Retinal pigment epithelial cell (primary cell): ENCODE measurements at regions not wholly inside any gene's neighbourhood (a gene's known extent, or its start where the extent isn't known, plus 50 kb on each side); places are given as distances from the start of the nearest gene placed in this dataset.

Source experiments
- DNase-seq: peaks from one replicate; pipeline ENCODE4 v3.0.0-alpha.2; 2010; ENCODE audit warnings: low read depth
- H3K4me3 ChIP-seq: 2 replicates; pipeline ENCODE4 v1.5.1; 2011; ENCODE audit warnings: mild to moderate bottlenecking, low read length, control low read depth, moderate library complexity
- TF ChIP-seq, protein P1 (sequence below): conservative IDR thresholded peaks from 2 replicates; pipeline ENCODE4 v1.5.1; 2011; ENCODE audit warnings: low read depth, low read length, control low read depth, inconsistent platforms

DNA sequence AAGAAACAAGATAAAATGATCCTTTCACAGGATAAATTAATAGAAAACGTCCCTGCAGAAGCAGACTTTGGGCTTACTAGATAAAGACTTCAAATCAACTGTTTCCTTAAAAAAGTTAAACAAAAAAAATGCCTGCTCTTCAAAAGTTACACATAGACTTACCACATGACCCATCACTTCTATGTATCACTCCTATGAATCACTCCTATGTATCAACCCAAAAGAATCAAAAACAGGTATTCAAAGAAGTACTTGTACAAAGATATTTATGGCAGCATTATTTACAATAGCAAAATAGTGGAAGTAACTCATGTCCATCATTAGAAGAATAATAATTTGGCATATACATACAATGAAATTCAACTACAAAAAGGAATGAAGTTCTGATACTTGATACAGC is 56.3 kb upstream of the PRDM9 start:
- H3K4me3 ChIP-seq = no peak overlapping the region
- DNase-seq = no peak
- TF ChIP-seq, protein P1, sequence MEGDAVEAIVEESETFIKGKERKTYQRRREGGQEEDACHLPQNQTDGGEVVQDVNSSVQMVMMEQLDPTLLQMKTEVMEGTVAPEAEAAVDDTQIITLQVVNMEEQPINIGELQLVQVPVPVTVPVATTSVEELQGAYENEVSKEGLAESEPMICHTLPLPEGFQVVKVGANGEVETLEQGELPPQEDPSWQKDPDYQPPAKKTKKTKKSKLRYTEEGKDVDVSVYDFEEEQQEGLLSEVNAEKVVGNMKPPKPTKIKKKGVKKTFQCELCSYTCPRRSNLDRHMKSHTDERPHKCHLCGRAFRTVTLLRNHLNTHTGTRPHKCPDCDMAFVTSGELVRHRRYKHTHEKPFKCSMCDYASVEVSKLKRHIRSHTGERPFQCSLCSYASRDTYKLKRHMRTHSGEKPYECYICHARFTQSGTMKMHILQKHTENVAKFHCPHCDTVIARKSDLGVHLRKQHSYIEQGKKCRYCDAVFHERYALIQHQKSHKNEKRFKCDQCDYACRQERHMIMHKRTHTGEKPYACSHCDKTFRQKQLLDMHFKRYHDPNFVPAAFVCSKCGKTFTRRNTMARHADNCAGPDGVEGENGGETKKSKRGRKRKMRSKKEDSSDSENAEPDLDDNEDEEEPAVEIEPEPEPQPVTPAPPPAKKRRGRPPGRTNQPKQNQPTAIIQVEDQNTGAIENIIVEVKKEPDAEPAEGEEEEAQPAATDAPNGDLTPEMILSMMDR = no peak

DNA sequence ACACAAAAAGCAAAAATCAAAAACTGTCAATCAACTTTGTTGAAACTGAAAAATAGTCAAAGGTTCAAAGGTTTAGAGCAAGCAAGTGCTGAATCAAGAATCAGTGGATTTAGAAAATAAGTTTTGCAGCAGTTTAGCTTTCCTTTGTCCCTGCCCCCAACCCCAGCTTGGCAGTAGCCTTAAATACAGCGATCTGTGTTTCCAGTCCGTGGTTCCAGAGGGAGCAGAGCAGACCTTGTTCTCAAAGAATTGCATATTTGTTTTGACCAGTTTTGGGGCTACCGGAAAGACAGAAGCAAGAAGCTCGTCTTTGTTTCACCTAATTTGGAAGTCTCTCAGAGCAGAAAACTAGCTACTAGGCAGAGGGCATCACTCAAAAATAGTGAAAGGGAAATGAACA is 57.2 kb upstream of the PRDM9 start:
- TF ChIP-seq, protein P1 = no peak
- H3K4me3 ChIP-seq = no peak overlapping the region
- DNase-seq = no peak

DNA sequence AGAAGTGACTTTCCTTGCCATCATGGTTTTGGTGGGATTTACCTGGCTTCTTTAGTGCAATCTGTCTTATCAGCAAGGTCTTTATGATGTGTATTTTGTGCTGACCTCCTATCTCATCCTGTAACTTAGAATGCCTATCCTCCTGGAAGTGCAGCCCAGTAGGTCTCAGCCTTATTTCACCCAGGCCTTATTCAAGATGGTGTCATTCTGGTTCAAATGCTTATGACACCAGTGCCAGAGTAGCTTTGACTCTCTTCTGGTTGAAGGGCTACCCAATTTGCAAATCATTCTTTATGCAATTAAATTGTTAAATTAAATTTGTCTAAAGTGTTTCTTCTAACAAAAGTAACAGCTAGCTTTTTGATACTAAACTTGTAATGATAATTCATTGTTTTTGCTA is 58.8 kb upstream of the PRDM9 start:
- DNase-seq = no peak
- H3K4me3 ChIP-seq = no peak overlapping the region
- TF ChIP-seq, protein P1 = no peak

DNA sequence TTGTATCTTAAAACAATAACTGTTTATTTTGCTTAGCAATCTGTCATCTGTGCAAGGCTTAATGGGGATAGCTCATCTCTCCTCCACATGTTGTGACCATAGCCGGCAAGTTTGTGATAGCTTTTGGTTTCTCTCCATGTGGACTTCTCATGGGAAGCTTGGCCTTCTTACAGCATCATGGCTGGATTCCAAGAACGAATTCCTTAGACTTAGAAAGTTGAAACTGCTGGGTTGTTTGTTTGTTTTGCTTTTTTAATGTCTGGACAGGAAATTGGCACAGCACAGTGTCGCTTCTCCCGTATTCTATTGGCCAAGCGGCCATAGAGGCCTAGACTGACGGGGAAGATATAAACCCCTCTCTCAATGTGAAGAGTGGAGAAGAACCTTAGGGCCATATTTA is 61.0 kb upstream of the PRDM9 start:
- DNase-seq = peak; percentile 69
- TF ChIP-seq, protein P1 = no peak
- no peak overlapping the region for H3K4me3 ChIP-seq

DNA sequence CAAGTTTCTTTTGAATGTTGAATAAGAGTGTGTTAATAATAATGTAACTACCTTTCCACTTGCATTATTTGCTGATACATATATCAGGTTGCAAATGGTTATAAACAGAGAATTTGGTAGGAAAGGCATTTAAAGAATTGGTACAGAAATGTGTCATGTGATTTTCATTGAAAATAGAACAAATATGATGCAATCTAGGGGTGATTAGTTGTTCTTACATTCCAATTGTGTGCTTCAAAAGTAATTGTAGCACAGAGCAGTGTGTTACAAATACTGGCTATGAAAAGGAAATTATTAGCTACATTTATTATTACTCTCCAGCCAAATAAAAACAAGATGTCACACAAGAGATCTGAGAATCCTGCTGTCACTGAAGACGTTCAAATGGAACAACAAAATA is 61.8 kb upstream of the PRDM9 start:
- no peak overlapping the region for H3K4me3 ChIP-seq
- DNase-seq = peak; percentile 37
- TF ChIP-seq, protein P1 = no peak

DNA sequence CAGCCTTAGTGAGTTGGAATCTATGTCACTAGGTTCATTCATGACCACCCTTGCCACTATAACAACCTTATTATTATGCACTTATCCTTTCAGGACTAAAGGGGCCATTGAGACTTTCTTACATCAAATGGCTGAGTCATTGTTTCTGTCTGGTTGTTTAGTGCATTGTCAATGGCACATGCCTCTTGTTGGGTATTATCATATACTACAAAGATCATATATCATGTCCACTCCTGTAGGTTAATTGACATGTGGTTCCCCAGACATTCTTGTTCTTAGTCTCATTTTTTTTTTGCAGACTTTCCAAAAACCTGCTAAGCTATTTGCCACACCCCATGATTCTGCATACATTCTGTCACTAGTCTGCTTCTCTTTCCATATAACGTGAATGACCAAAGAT is 66.7 kb upstream of the PRDM9 start:
- TF ChIP-seq, protein P1 = no peak
- DNase-seq = no peak
- H3K4me3 ChIP-seq = no peak overlapping the region

DNA sequence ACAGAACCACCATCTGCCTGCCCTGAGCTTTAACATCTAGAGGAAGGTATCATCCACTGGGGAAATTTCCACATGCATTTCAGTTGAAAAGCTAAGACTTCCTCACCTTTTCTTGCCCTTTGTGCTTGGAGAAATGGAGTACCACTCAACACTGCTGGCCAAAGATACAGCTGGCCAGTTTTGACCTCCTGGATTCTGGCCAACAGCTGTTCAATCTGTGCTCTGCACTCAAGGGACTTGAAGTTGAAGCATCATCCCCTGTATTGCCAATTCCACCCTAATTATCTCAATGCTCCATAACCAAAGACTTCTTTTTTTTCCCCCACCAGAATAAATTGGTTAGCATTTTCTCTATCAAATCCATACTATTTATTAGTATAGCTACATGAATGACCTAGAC is 70.4 kb upstream of the PRDM9 start:
- no peak overlapping the region for H3K4me3 ChIP-seq
- TF ChIP-seq, protein P1 = no peak
- no peak for DNase-seq
